ENCODE measurements at regions not wholly inside any gene's neighbourhood (a gene's known extent, or its start where the extent isn't known, plus 50 kb on each side); places are given as distances from the start of the nearest gene placed in this dataset.

DNA sequence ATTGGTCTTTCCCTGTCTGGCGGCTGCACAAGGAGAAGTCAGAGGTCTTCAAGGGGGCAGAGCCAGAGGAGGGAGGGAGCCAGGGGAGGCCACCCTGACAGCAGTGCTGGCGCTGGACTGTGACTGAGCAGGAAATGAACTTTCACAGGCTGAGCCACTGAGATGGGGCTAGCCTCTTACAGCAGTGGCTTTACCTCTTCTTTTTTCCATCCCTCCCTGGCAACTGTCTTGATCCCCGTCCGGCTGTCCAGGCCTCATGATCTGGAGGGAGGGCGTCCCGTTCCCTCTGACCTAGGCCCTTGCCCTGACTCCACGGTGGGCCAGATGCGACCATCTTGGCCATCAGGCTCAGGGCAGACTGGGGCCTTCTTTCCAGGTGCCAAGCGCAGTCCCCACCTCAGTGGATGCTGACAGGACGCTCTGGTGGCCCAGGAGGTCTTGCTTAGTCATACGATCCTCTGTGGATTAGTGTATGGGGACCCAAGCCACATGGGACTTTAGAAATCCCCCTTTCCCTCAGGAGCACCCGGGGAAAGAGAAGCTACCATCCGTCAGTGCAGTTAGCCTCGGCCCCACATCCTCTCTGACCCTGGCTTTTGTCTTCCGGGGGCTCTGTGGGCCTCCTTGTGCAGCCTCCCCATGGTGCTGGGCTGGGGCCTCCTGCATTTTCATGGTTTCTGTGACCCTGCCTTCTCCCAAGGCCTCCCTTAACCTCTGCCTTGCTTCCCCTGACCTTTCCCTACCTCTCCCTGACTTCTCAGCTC lies 57.4 kb upstream of the CCDC167 start:
- no peak for DNase-seq (ENCODE audit: low read depth in 2 of 2)

GRCh38 chr6:37555040-37555781 lies 55.5 kb upstream of the CCDC167 start:
- no peak for DNase-seq (ENCODE audit: low read depth in 2 of 2)

DNA sequence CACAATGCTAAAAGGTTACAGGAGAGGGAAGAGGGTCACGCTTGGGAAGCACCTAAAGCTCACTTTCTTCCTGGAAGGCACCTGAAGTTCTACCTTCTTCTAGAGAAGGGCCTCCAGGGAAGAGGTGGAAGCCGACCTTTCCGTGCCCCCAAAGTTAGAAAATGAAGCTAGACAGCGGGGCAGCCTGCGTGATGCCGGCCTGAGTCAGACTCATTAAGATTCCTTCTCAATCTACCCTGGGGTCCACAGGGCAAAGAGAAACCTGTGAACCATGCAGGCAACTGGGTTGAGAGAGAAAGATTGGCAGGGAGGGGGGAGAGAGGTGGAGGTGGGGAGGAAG lies 54.8 kb upstream of the CCDC167 start:
- DNase-seq (ENCODE audit: low read depth in 2 of 2), result no peak

GRCh38 chr6:37552267-37552666 lies 52.6 kb upstream of the CCDC167 start:
- no peak for DNase-seq (ENCODE audit: low read depth in 2 of 2)

GRCh38 chr6:37551867-37552266 lies 52.2 kb upstream of the CCDC167 start:
- no peak for DNase-seq (ENCODE audit: low read depth in 2 of 2)

GRCh38 chr6:37551446-37551845 lies 51.8 kb upstream of the CCDC167 start:
- DNase-seq (ENCODE audit: low read depth in 2 of 2), result no peak

GRCh38 chr6:37551002-37551401 lies 51.3 kb upstream of the CCDC167 start:
- no peak for DNase-seq (ENCODE audit: low read depth in 2 of 2)

DNA sequence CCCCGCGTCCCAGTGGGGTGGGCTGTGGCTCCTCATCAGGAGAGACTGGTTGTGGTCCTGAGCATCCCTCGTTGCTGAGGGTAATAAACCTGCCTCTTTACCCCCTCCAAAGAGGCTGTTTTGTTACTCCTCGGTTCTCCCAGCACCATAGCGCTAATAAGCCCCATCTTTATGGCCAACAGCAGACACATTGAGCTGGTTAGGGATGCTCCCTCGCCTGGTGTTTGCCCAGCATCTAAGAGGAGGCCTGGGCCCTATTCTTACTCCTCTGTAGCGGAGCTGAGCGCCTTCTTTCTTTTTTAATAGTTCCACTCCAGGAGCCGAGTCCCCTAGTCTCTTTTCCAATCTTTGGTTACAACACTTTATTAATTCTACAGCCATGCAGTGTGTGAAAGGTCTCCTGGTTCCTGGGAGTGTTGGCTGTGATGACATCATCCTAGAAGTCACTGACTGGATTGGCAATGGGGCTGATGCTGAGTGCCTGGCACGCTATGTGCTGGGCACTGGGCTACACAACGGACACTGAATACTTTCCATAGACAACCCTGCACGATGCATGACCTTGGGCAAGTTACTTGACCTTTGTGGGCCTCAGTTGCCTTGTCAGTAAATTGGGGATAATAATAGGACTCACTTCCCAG lies 50.6 kb upstream of the CCDC167 start:
- no peak for DNase-seq (ENCODE audit: low read depth in 2 of 2)

GRCh38 chr6:37549558-37549957 lies 49.9 kb upstream of the CCDC167 start:
- no peak for DNase-seq (ENCODE audit: low read depth in 2 of 2)

All from stimulated activated CD4-positive, alpha-beta T cell treated with anti-CD3 and anti-CD28 coated beads, Interleukin-15, amount 100 ng/mL, for 48 hours (primary cell).